RWPE1 (cell line): ENCODE measurements at regions not wholly inside any gene's neighbourhood (a gene's known extent, or its start where the extent isn't known, plus 50 kb on each side); places are given as distances from the start of the nearest gene placed in this dataset.

Experiments
- CTCF ChIA-PET: fragments of 350-600 bp; sonication (Branson Sonifier 250); formaldehyde crosslinking; extraction: SDS; loops from one replicate; lab custom pipeline; 2021; lab: Yijun Ruan, JAX
- POLR2A ChIA-PET: fragments of 400-600 bp; formaldehyde crosslinking; extraction: SDS; loops from one replicate; lab custom pipeline; 2020; ENCODE audit warnings: antibody characterized with exemption; ENCODE audit not compliant: low non-redundant PET; lab: Yijun Ruan, JAX
- DNase-seq: peaks from one replicate; pipeline ENCODE4 v3.0.0; 2012; ENCODE audit warnings: low spot score
- H3K27ac ChIP-seq: fragments of 450-650 bp; 2 replicates; pipeline ENCODE4 v1.5.1; 2017
- TF ChIP-seq, protein P1 (sequence below): fragments of 450-650 bp; conservative IDR thresholded peaks from 2 replicates; pipeline ENCODE4 v1.5.1; 2017; ENCODE audit warnings: low read depth, mild to moderate bottlenecking

DNA sequence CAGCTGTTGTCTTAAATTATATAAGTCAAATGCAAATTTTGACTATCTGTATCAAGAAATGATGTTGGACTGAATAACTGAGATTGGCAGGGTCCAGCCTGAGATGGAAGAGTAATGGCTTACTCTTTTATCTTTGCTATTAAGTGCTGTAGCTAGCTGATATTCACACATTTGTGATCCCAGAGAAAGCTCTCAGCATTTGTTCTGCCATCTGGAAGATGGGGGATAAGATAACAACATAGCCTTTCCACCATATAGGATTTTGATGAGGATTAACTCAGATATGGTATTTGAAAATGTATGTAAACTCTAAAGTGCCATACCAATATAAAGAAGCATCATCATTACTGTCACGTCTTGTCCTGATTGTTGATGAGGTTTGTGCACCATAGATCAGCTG is 1063.2 kb upstream of the TENM4 start:
- TF ChIP-seq, protein P1, sequence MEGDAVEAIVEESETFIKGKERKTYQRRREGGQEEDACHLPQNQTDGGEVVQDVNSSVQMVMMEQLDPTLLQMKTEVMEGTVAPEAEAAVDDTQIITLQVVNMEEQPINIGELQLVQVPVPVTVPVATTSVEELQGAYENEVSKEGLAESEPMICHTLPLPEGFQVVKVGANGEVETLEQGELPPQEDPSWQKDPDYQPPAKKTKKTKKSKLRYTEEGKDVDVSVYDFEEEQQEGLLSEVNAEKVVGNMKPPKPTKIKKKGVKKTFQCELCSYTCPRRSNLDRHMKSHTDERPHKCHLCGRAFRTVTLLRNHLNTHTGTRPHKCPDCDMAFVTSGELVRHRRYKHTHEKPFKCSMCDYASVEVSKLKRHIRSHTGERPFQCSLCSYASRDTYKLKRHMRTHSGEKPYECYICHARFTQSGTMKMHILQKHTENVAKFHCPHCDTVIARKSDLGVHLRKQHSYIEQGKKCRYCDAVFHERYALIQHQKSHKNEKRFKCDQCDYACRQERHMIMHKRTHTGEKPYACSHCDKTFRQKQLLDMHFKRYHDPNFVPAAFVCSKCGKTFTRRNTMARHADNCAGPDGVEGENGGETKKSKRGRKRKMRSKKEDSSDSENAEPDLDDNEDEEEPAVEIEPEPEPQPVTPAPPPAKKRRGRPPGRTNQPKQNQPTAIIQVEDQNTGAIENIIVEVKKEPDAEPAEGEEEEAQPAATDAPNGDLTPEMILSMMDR, result no peak
- ChIA-PET POLR2A (no interaction called here), CTCF (interaction anchor here (0.7 kb wide), 1 partner anchor 89 kb away, joined by 3 read pairs; no protein-coding TSS in a partner anchor)
- DNase-seq, result no peak
- no peak overlapping the region for H3K27ac ChIP-seq

DNA sequence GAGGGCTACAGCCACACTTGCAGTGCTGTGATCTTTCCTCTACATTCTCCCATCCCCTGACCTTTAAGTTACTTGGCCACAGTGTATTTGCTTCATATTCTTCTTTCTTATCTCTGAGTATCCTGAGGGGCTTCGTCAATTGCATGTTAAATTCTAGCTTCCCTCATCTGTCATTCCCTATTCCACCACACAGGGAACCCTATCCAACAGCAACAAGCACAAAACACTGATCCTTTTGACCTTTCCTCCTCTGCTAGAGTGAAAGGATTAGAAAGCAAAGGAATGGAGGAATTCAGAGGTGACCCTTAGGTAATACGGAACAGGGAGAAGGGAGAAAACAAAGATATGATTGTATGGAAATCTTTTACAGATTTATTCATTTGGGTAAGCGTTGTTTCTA is 1061.7 kb upstream of the TENM4 start:
- no peak overlapping the region for H3K27ac ChIP-seq
- no peak for DNase-seq
- TF ChIP-seq, protein P1, result no peak
- POLR2A ChIA-PET, result no interaction called here
- CTCF ChIA-PET, result no interaction called here

DNA sequence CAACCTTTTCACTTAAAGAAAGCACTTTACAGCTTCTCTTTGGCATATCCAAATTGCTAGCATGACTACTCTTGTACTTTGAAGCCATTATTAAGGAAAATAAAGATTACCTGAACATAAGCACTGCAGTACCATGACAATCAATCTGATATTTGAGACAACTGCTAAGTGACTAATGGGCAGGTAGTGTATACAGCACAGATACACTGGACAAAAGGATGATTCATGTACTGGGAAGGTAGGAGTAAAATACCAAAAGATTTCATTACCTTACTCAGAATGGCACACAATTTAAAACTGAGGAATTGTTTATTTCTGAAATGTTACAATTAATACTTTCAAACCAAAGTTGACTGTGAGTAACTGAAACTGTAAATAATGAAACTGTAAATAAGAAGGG is 1054.3 kb upstream of the TENM4 start:
- DNase-seq, result peak; percentile 16
- TF ChIP-seq, protein P1, result no peak
- POLR2A ChIA-PET, result no interaction called here
- CTCF ChIA-PET, result no interaction called here
- H3K27ac ChIP-seq, result no peak overlapping the region

DNA sequence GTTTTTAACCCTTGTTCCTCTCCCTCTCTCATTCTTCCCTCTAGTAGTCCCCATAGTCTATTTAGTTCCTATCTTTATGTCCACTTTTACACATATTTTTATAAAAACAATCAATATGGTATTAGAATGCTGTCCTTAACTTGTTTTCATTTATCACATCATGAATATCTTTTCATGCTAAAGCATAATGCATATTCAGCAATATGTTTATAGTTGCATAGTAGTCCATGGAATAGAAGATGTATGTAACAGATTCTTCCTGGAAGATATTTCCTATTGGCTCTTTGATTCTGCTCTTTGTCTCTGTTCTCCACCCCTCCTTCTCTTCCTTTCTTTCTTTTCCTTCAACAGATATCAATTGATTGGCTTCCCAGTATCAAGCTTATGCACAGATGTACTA is 1047.1 kb upstream of the TENM4 start:
- DNase-seq, result no peak
- POLR2A ChIA-PET, result no interaction called here
- H3K27ac ChIP-seq, result no peak overlapping the region
- TF ChIP-seq, protein P1, result no peak
- CTCF ChIA-PET, result no interaction called here

DNA sequence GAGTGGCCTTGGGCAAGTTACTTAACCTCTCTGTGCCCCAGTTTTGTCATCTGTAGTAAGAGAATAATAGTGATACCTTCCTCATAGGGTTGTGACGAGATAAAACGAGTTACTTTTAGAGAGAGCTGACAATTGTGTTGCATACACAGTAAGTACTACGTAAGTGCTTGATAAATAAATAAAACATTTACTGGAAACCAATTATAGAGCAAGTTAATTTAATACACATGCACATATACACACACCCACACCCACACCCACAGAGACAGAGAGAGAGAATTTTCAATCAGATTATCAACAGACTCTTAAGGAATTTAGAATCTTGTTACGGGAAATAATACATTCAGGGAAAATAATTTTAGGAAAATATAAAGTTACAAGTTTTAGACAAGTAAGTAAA is 1045.8 kb upstream of the TENM4 start:
- POLR2A ChIA-PET, result no interaction called here
- no peak overlapping the region for H3K27ac ChIP-seq
- DNase-seq, result no peak
- CTCF ChIA-PET, result no interaction called here
- TF ChIP-seq, protein P1, result no peak

DNA sequence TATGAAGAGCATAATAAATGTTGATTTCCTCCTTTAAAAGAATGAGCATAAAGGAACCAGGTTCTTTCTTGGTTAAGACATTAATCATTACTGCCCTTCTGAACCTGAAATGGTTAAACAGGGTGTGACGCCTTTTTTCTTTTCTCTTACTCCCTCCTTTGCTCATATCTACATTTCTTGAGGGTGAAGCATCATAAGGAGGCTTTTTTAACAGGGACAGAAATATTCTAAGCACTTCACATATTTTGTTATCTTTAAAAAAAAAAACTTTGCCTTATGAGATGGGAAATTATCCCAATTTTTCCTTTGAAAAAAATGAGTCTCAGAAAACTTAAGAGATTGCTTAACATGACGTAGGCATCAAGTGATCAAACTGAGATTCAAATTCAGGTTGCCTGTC is 1036.3 kb upstream of the TENM4 start:
- no peak overlapping the region for H3K27ac ChIP-seq
- no peak for DNase-seq
- TF ChIP-seq, protein P1, result no peak
- CTCF ChIA-PET, result no interaction called here
- POLR2A ChIA-PET, result no interaction called here

DNA sequence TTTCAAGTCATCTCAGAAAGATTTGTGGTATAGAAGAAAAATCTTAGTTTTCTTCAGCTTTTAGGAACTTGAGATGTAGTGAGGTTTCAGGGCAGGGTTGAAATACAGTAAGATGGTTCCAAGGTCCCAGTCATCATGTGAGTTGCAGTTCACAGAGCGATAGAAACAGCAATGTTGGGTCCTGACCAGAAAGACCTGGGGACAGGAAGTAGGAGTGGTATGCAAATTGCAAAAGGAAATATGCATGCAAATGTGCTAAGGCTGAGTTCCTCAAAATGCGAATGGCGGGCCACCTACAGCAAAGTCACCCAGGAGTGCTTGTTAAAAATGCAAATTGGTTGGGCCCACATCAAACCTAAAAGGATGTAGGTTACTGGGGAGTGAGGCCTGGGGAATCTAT is 1032.7 kb upstream of the TENM4 start:
- POLR2A ChIA-PET, result no interaction called here
- TF ChIP-seq, protein P1, result no peak
- CTCF ChIA-PET, result no interaction called here
- no peak overlapping the region for H3K27ac ChIP-seq
- no peak for DNase-seq
